GM12878 (cell line): ENCODE measurements at regions not wholly inside any gene's neighbourhood (a gene's known extent, or its start where the extent isn't known, plus 50 kb on each side); places are given as distances from the start of the nearest gene placed in this dataset.

Source experiments
- ATF2 ChIP-seq: IDR thresholded peaks from 2 replicates; pipeline ENCODE4 v1.6.1; 2012; ENCODE audit warnings: low read length, inconsistent platforms
- BCL3 ChIP-seq: IDR thresholded peaks from 2 replicates; pipeline ENCODE4 v1.6.1; 2011; ENCODE audit warnings: borderline replicate concordance, low read depth, mild to moderate bottlenecking, moderate library complexity, low read length; ENCODE audit not compliant: insufficient read depth, poor library complexity, severe bottlenecking

GRCh38 chr6:74551896-74552295, 654.0 kb downstream of the COL12A1 start:
- TF ChIP-seq BCL3 (no peak), ATF2 (no peak)
